ENCODE measurements at regions not wholly inside any gene's neighbourhood (a gene's known extent, or its start where the extent isn't known, plus 50 kb on each side); places are given as distances from the start of the nearest gene placed in this dataset.

GRCh38 chr4:31458813-31459212 is 738.6 kb downstream of the PCDH7 start:
- no peaks in the 10 kb centered on the region for H3K36me3 ChIP-seq (ENCODE audit: insufficient read depth, low read length)

DNA sequence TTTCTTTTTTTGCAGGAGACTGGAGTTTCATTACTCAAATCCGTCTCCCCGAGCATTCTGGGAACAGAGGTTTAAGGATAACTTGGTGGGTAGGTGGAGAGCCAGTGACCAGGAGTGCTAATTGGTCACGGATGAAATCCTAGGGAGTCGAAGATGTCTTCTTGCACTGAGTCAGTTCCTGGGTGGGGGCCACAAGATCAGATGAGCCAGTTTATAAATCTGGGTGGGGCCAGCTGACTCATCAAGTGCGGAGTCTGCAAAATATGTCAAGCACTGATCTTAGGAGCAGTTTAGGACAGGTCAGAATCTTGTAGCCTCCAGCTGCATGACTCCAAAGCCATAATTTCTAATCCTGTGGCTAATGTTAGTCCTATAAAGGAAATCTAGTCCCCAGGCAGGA is 741.3 kb downstream of the PCDH7 start:
- no peak overlapping the region for H3K4me3 ChIP-seq (ENCODE audit: low read depth, low read length, poor library complexity, severe bottlenecking)
- no peak for DNase-seq (ENCODE audit: low spot score)
- no peaks in the 10 kb centered on the region for H3K4me1 ChIP-seq (ENCODE audit: insufficient read depth, low read length, poor library complexity, severe bottlenecking)
- no peak overlapping the region for H2AFZ ChIP-seq (ENCODE audit: low read length)
- H3K9me3 ChIP-seq (ENCODE audit: low read length): no peaks in the 10 kb centered on the region
- BruUV-seq (replicated peaks): no TSS peak
- H3K36me3 ChIP-seq (ENCODE audit: insufficient read depth, low read length): no peaks in the 10 kb centered on the region
- H3K9me2 ChIP-seq (ENCODE audit: insufficient read depth, low read length): no peaks in the 10 kb centered on the region
- H4K20me1 ChIP-seq (ENCODE audit: insufficient read depth, low read length): no peaks in the 10 kb centered on the region
- H3K27ac ChIP-seq (ENCODE audit: low read depth, low read length, poor library complexity, severe bottlenecking): no peak overlapping the region
- ChIA-PET POLR2A (no interaction called here), CTCF (ENCODE audit: unreplicated experiment) (no interaction called here)
- no peaks in the 10 kb centered on the region for H3K79me2 ChIP-seq (ENCODE audit: insufficient read depth, low read depth, low read length)
- intact Hi-C loops (cut with micrococcal nuclease; ENCODE audit: unreplicated experiment): no loop called here
- no peak for TF ChIP-seq EZH2phosphoT487 (IDR thresholded peaks at IDR 0.05; ENCODE audit: borderline replicate concordance, low read depth, low read length)
- TF ChIP-seq, protein P1, sequence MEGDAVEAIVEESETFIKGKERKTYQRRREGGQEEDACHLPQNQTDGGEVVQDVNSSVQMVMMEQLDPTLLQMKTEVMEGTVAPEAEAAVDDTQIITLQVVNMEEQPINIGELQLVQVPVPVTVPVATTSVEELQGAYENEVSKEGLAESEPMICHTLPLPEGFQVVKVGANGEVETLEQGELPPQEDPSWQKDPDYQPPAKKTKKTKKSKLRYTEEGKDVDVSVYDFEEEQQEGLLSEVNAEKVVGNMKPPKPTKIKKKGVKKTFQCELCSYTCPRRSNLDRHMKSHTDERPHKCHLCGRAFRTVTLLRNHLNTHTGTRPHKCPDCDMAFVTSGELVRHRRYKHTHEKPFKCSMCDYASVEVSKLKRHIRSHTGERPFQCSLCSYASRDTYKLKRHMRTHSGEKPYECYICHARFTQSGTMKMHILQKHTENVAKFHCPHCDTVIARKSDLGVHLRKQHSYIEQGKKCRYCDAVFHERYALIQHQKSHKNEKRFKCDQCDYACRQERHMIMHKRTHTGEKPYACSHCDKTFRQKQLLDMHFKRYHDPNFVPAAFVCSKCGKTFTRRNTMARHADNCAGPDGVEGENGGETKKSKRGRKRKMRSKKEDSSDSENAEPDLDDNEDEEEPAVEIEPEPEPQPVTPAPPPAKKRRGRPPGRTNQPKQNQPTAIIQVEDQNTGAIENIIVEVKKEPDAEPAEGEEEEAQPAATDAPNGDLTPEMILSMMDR (conservative IDR thresholded peaks at IDR 0.05; ENCODE audit: low read length): no peak
- H3K4me2 ChIP-seq (ENCODE audit: low read length): no peak overlapping the region

More at GRCh38 chr4:31458813-31459212, 738.6 kb downstream of the PCDH7 start:
- TF ChIP-seq, protein P1 (conservative IDR thresholded peaks at IDR 0.05; ENCODE audit: low read length): no peak
- no peak for TF ChIP-seq EZH2phosphoT487 (IDR thresholded peaks at IDR 0.05; ENCODE audit: borderline replicate concordance, low read depth, low read length)
- CTCF ChIA-PET (ENCODE audit: unreplicated experiment): no interaction called here
- intact Hi-C loops (cut with micrococcal nuclease; ENCODE audit: unreplicated experiment): no loop called here
- Histone ChIP-seq H3K4me3 (ENCODE audit: low read depth, low read length, poor library complexity, severe bottlenecking) (no peak overlapping the region), H3K4me1 (ENCODE audit: insufficient read depth, low read length, poor library complexity, severe bottlenecking) (no peaks in the 10 kb centered on the region), H2AFZ (ENCODE audit: low read length) (no peak overlapping the region), H3K9me2 (ENCODE audit: insufficient read depth, low read length) (no peaks in the 10 kb centered on the region), H3K27ac (ENCODE audit: low read depth, low read length, poor library complexity, severe bottlenecking) (no peak overlapping the region), H4K20me1 (ENCODE audit: insufficient read depth, low read length) (no peaks in the 10 kb centered on the region), H3K9me3 (ENCODE audit: low read length) (no peaks in the 10 kb centered on the region), H3K4me2 (ENCODE audit: low read length) (no peak overlapping the region), H3K79me2 (ENCODE audit: insufficient read depth, low read depth, low read length) (no peaks in the 10 kb centered on the region)
- DNase-seq (ENCODE audit: low spot score): no peak
- POLR2A ChIA-PET: interaction anchor here (0.7 to 1.8 kb wide), 3 partner anchors 11 to 436 kb away, joined by 3 to 15 read pairs (median 3); no protein-coding TSS in a partner anchor
- BruUV-seq (replicated peaks): no TSS peak

GRCh38 chr4:31467781-31468180 is 747.6 kb downstream of the PCDH7 start:
- H3K4me1 ChIP-seq (ENCODE audit: insufficient read depth, low read length, poor library complexity, severe bottlenecking): no peaks in the 10 kb centered on the region
- H3K4me3 ChIP-seq (ENCODE audit: low read depth, low read length, poor library complexity, severe bottlenecking): no peak overlapping the region
- ChIA-PET CTCF (ENCODE audit: unreplicated experiment) (no interaction called here), POLR2A (no interaction called here)
- H3K4me2 ChIP-seq (ENCODE audit: low read length): no peak overlapping the region
- H3K9me2 ChIP-seq (ENCODE audit: insufficient read depth, low read length): no peaks in the 10 kb centered on the region
- H3K79me2 ChIP-seq (ENCODE audit: insufficient read depth, low read depth, low read length): no peaks in the 10 kb centered on the region
- no peak for TF ChIP-seq EZH2phosphoT487 (IDR thresholded peaks at IDR 0.05; ENCODE audit: borderline replicate concordance, low read depth, low read length)
- TF ChIP-seq, protein P1 (conservative IDR thresholded peaks at IDR 0.05; ENCODE audit: low read length): no peak
- no peaks in the 10 kb centered on the region for H4K20me1 ChIP-seq (ENCODE audit: insufficient read depth, low read length)
- no peaks in the 10 kb centered on the region for H3K9me3 ChIP-seq (ENCODE audit: low read length)
- no peak overlapping the region for H3K27ac ChIP-seq (ENCODE audit: low read depth, low read length, poor library complexity, severe bottlenecking)
- H3K36me3 ChIP-seq (ENCODE audit: insufficient read depth, low read length): no peaks in the 10 kb centered on the region
- no TSS peak for BruUV-seq (replicated peaks)
- H2AFZ ChIP-seq (ENCODE audit: low read length): no peak overlapping the region
- DNase-seq (ENCODE audit: low spot score): no peak
- intact Hi-C loops (cut with micrococcal nuclease; ENCODE audit: unreplicated experiment): no loop called here
